Kidney epithelial cell (primary cell): ENCODE measurements at regions not wholly inside any gene's neighbourhood (a gene's known extent, or its start where the extent isn't known, plus 50 kb on each side); places are given as distances from the start of the nearest gene placed in this dataset.

ENCODE experiments used
- DNase-seq: peaks from one replicate; pipeline ENCODE4 v3.0.0-alpha.2; 2010; ENCODE audit warnings: low read depth
- H3K27me3 ChIP-seq: 2 replicates; pipeline ENCODE4 v1.6.0; 2011; ENCODE audit warnings: low read length; ENCODE audit not compliant: control insufficient read depth, insufficient read depth
- H3K36me3 ChIP-seq: 2 replicates; pipeline ENCODE4 v1.5.1; 2011; ENCODE audit warnings: low read length; ENCODE audit not compliant: control insufficient read depth, insufficient read depth
- H3K4me3 ChIP-seq: 2 replicates; pipeline ENCODE4 v1.5.1; 2011; ENCODE audit warnings: low read depth, mild to moderate bottlenecking, control low read depth, low read length
- TF ChIP-seq, protein P1 (sequence below): IDR thresholded peaks from 2 replicates; pipeline ENCODE4 v1.5.1; 2011; ENCODE audit warnings: mild to moderate bottlenecking, moderate library complexity, low read length, control low read depth, inconsistent platforms; ENCODE audit not compliant: insufficient read depth, poor library complexity, severe bottlenecking

DNA sequence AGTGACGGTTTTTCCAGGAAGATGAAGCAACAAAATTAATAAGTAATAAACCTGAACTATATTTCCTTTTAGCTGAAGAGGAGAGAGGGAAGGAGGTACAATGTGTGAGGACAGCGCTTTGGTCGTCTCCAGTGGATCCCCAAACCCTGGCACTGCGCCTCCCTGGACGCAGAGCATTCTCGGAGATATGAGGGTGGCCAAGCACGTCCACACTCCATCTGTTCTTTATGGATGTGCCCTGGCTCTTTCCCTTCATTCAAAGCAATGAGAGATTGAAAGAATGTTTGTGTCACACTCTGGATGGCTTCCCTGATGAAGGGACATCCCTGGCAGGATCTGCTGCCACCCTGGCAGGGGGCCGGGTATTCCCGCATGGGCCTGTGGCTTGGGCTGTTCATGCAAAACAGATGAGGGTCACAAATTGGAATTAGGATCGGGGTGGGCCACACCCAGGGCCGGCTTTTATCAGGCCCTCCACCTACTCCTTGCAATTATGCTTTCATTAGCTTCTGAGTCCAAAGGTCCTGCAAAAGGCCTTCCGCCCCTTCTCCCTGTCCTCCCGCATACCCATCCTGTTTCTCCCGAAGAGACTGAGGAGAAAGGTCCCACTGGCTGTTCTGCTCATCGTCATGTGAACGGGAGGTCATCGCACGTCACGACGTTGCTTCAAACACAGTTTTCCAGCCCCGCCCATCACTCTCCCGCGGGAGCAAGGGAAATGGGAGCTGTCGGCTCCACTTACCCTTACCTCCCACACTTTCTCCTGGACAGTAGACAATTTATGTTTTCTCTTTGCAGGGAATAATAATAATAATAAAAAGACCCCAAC, 286.1 kb upstream of the IRX4 start:
- Histone ChIP-seq H3K27me3 (peaks cover 27% of the 10 kb centered on the region), H3K36me3 (no peaks in the 10 kb centered on the region), H3K4me3 (no peak overlapping the region)
- TF ChIP-seq, protein P1, sequence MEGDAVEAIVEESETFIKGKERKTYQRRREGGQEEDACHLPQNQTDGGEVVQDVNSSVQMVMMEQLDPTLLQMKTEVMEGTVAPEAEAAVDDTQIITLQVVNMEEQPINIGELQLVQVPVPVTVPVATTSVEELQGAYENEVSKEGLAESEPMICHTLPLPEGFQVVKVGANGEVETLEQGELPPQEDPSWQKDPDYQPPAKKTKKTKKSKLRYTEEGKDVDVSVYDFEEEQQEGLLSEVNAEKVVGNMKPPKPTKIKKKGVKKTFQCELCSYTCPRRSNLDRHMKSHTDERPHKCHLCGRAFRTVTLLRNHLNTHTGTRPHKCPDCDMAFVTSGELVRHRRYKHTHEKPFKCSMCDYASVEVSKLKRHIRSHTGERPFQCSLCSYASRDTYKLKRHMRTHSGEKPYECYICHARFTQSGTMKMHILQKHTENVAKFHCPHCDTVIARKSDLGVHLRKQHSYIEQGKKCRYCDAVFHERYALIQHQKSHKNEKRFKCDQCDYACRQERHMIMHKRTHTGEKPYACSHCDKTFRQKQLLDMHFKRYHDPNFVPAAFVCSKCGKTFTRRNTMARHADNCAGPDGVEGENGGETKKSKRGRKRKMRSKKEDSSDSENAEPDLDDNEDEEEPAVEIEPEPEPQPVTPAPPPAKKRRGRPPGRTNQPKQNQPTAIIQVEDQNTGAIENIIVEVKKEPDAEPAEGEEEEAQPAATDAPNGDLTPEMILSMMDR, result no peak
- no peak for DNase-seq

DNA sequence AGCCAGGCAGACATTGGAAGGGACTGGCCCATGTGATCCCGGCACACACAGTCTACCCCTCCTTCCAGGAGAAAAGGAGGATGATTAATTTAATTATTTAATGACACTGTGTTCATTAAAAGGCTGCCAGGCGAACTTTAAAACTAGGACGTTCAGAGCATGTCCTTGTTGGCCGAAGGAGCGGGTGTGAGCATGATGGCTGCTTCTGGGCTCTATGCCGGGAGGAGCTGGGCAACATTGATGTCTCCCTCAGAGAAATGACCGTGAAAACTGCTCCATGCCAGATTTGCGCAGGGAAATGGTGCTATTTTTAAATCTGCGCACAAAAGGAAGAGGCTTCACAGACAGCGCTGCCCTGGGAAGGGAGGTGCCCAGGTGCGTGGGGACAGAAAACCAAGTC, 284.9 kb upstream of the IRX4 start:
- no peaks in the 10 kb centered on the region for H3K36me3 ChIP-seq
- H3K4me3 ChIP-seq, result no peak overlapping the region
- H3K27me3 ChIP-seq, result peaks cover 24% of the 10 kb centered on the region
- TF ChIP-seq, protein P1, result no peak
- DNase-seq, result no peak

DNA sequence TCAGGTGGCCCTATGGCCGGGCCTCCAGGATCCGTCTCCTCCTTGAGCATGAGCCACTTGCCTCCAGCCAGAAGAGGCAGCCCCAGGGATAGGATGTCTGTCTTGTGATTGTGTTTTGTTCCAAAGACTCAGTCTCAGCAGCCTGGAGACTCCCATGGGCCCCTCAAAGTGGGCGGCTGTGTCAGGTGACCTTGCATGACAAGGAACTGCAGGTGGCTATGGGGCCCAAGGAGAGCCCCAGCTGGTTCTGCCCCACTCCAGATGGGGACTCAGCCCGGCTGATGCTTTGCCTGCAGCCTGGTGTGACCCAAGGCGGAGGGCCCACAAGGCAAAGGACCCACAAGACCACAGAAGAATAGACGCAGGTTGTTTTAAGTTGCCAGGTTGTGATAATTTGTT, 284.3 kb upstream of the IRX4 start:
- TF ChIP-seq, protein P1, result no peak
- H3K4me3 ChIP-seq, result no peak overlapping the region
- DNase-seq, result no peak
- H3K36me3 ChIP-seq, result no peaks in the 10 kb centered on the region
- H3K27me3 ChIP-seq, result peaks cover 24% of the 10 kb centered on the region

DNA sequence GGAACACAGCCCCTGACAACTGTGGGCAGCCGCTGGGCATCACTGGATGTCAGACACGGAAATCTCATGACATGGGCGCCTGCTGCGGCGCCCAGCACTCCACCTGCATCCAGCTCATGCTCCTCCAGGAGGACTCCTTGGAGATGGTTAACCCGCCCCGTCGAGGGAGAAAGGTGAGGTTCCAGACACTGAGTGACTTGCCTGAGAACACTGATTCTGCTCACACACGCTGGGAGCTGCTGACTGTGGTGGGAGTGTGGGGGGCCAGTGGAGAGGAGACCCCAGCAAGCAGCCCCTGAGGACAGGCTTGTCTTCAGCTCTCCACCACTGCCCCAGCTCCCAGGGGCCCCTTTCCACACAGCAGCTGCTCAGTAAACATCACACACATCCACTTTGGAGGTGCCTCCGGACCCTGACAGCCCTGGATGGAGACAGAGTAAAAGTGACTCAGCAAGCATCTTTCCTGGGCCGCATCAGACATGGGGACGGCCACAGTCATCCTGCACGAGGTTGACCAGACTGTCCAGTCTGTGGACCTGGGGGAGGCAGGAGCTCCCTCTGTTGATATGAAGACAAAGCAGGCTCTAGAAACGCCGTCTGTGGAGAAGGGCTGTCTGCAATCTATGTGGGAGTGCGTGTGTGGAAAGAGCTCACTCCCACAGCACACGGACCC, 283.7 kb upstream of the IRX4 start:
- peaks cover 24% of the 10 kb centered on the region for H3K27me3 ChIP-seq

DNA sequence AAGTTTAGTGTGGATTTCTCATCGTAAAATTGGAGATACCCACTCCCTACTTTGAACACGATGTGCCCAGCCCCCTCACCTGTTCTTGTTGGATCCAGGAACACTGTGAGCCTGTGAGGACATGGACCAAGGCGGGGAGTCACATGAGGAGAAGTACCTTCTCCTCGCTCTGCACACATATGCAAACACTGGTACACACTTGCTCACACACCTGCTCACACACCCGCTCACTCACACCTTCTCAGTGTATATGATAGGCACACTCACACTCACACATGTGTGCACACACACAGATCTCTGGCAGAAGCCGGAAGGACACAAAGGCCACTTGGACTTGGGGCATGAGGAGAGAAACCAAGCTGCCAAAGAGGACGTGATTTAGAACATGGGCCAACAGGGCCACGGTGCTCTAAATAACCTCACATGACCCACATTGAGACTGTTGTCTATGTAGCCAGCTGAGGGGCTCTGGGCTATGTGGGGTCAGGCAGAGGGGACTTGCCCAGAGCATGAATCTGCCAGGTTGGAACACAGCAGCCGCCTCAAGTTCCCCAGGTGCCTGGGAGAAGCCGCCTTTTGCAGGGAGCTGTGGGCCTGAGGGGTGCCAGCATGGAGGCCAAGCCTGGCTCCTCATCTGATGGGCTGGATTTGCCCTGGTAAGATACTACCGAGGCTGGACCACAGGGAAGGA, 283.0 kb upstream of the IRX4 start:
- TF ChIP-seq, protein P1, result no peak
- Histone ChIP-seq H3K36me3 (no peaks in the 10 kb centered on the region), H3K27me3 (peaks cover 21% of the 10 kb centered on the region), H3K4me3 (no peak overlapping the region)
- DNase-seq, result no peak

More for the DNA sequence above, 283.7 kb upstream of the IRX4 start:
- DNase-seq, result no peak
- H3K4me3 ChIP-seq, result no peak overlapping the region
- TF ChIP-seq, protein P1, result no peak
- H3K36me3 ChIP-seq, result no peaks in the 10 kb centered on the region
